CD4-positive, alpha-beta memory T cell (primary cell): ENCODE measurements at regions not wholly inside any gene's neighbourhood (a gene's known extent, or its start where the extent isn't known, plus 50 kb on each side); places are given as distances from the start of the nearest gene placed in this dataset.

Experiments used
- CTCF ChIA-PET: fragments of 350-600 bp; sonication (Branson Sonifier 250); formaldehyde crosslinking; loops from one replicate; lab custom pipeline; 2021; ENCODE audit warnings: inconsistent platforms; ENCODE audit not compliant: partially characterized antibody; lab: Charles Lee
- POLR2A ChIA-PET: fragments of 350-600 bp; sonication (Branson Sonifier 250); formaldehyde crosslinking; loops from one replicate; lab custom pipeline; 2021; ENCODE audit not compliant: partially characterized antibody; lab: Charles Lee
- DNase-seq, 5 donors: peaks; one replicate each; pipeline versions ENCODE4 v3.0.0 to v3.0.0-alpha.2; 2020 to 2022; ENCODE audit warnings: mixed read lengths in 1 of 5
- H3K27ac ChIP-seq: one replicate; pipeline ENCODE4 v1.7.0; 2013; ENCODE audit warnings: low read depth, low read length
- H3K27me3 ChIP-seq: 2 replicates; pipeline ENCODE4 v1.7.0; 2013; ENCODE audit warnings: mild to moderate bottlenecking, low read length, moderate library complexity; ENCODE audit not compliant: insufficient read depth
- H3K36me3 ChIP-seq: 2 replicates; pipeline ENCODE4 v1.7.0; 2013; ENCODE audit warnings: mild to moderate bottlenecking, low read length, moderate library complexity; ENCODE audit not compliant: insufficient read depth
- H3K4me1 ChIP-seq: 2 replicates; pipeline ENCODE4 v1.7.0; 2013; ENCODE audit warnings: mild to moderate bottlenecking, low read length, moderate library complexity; ENCODE audit not compliant: insufficient read depth
- H3K4me3 ChIP-seq, 2 donors: one replicate each; pipeline ENCODE4 v1.7.0; 2013; ENCODE audit warnings: low read length in 2 of 2, mild to moderate bottlenecking in 1 of 2
- H3K9me3 ChIP-seq, 2 donors: one replicate each; pipeline ENCODE4 v1.7.0; 2013; ENCODE audit warnings: low read length in 2 of 2, control low read depth in 1 of 2; ENCODE audit not compliant: control insufficient read depth in 1 of 2
- H3K27ac Mint-ChIP-seq, 7 donors: one replicate each; pipeline ENCODE4 v1.8.0; 2020 to 2021; ENCODE audit warnings: mixed read lengths in 7 of 7, mild to moderate bottlenecking in 6 of 7, inconsistent platforms in 3 of 7, moderate library complexity in 3 of 7
- H3K27me3 Mint-ChIP-seq, 2 donors: one replicate each; pipeline ENCODE4 v1.8.0; 2020 to 2021; ENCODE audit warnings: mixed read lengths in 2 of 2
- H3K36me3 Mint-ChIP-seq, 2 donors: one replicate each; pipeline ENCODE4 v1.8.0; 2020 to 2021; ENCODE audit warnings: mixed read lengths in 2 of 2, inconsistent platforms in 1 of 2, mild to moderate bottlenecking in 1 of 2
- H3K4me1 Mint-ChIP-seq, 4 donors: one replicate each; pipeline ENCODE4 v1.8.0; 2020 to 2021; ENCODE audit warnings: mixed read lengths in 4 of 4, mild to moderate bottlenecking in 1 of 4
- H3K4me3 Mint-ChIP-seq, 8 donors: one replicate each; pipeline ENCODE4 v1.8.0; 2020 to 2021; ENCODE audit warnings: mixed read lengths in 8 of 8, mild to moderate bottlenecking in 7 of 8, moderate library complexity in 6 of 8, inconsistent platforms in 3 of 8
- H3K9me3 Mint-ChIP-seq, 8 donors: one replicate each; pipeline ENCODE4 v1.8.0; 2020 to 2021; ENCODE audit warnings: mixed read lengths in 8 of 8, mild to moderate bottlenecking in 5 of 8, inconsistent platforms in 3 of 8, moderate library complexity in 1 of 8
- intact Hi-C: fragments of 100-400 bp; cut with micrococcal nuclease; formaldehyde crosslinking; loops from one replicate; pipeline ENCODE4 v1.15.1; 2023

- Mint-ChIP-seq H3K4me1 (peaks cover 0 to 1% (median 0%) of the 10 kb centered on the region in 4 donors), H3K36me3 (no peaks in the 10 kb centered on the region), H3K9me3 (peaks cover 0 to 11% (median 2%) of the 10 kb centered on the region in 8 donors), H3K4me3 (no peak overlapping the region), H3K27ac (peak overlapping the region in 1 of 7 donors; percentile 5), H3K27me3 (no peaks in the 10 kb centered on the region)
- no peak overlapping the region for H3K27ac ChIP-seq
- H3K36me3 ChIP-seq = no peaks in the 10 kb centered on the region
- intact Hi-C loops = no loop called here
- DNase-seq = no peak
- ChIA-PET POLR2A (no interaction called here), CTCF (no interaction called here)
- H3K27me3 ChIP-seq = no peaks in the 10 kb centered on the region
- H3K4me1 ChIP-seq = no peaks in the 10 kb centered on the region
- H3K9me3 ChIP-seq = no peaks in the 10 kb centered on the region
- H3K4me3 ChIP-seq = no peak overlapping the region
Measured at GRCh38 chr5:17400724-17401469, 97.1 kb upstream of the TAF11L2 start.

GRCh38 chr5:17401470-17402288 lies 96.4 kb upstream of the TAF11L2 start:
- H3K36me3 Mint-ChIP-seq = no peaks in the 10 kb centered on the region
- Histone ChIP-seq H3K27ac (no peak overlapping the region), H3K27me3 (no peaks in the 10 kb centered on the region), H3K9me3 (no peaks in the 10 kb centered on the region), H3K4me3 (no peak overlapping the region), H3K4me1 (no peaks in the 10 kb centered on the region), H3K36me3 (no peaks in the 10 kb centered on the region)
- ChIA-PET CTCF (no interaction called here), POLR2A (no interaction called here)
- peaks cover 0 to 11% (median 2%) of the 10 kb centered on the region in 8 donors for H3K9me3 Mint-ChIP-seq
- intact Hi-C loops = no loop called here
- H3K27me3 Mint-ChIP-seq = no peaks in the 10 kb centered on the region
- peaks cover 0 to 1% (median 0%) of the 10 kb centered on the region in 4 donors for H3K4me1 Mint-ChIP-seq
- H3K4me3 Mint-ChIP-seq = no peak overlapping the region
- no peak overlapping the region for H3K27ac Mint-ChIP-seq
- no peak for DNase-seq

- no peaks in the 10 kb centered on the region for H3K27me3 Mint-ChIP-seq
- no peak for DNase-seq
- Histone ChIP-seq H3K9me3 (no peaks in the 10 kb centered on the region), H3K27ac (no peak overlapping the region), H3K27me3 (no peaks in the 10 kb centered on the region), H3K4me1 (no peaks in the 10 kb centered on the region), H3K36me3 (no peaks in the 10 kb centered on the region), H3K4me3 (no peak overlapping the region)
- no peak overlapping the region for H3K27ac Mint-ChIP-seq
- no peak overlapping the region for H3K4me3 Mint-ChIP-seq
- ChIA-PET CTCF (no interaction called here), POLR2A (no interaction called here)
- peaks cover 0 to 11% (median 2%) of the 10 kb centered on the region in 8 donors for H3K9me3 Mint-ChIP-seq
- H3K36me3 Mint-ChIP-seq = no peaks in the 10 kb centered on the region
- intact Hi-C loops = no loop called here
- H3K4me1 Mint-ChIP-seq = no peaks in the 10 kb centered on the region
Measured at GRCh38 chr5:17402289-17403121, 95.5 kb upstream of the TAF11L2 start.

GRCh38 chr5:17403695-17404490 lies 94.1 kb upstream of the TAF11L2 start:
- intact Hi-C loops = no loop called here
- Histone ChIP-seq H3K4me3 (no peak overlapping the region), H3K4me1 (no peaks in the 10 kb centered on the region), H3K9me3 (no peaks in the 10 kb centered on the region), H3K27me3 (no peaks in the 10 kb centered on the region), H3K27ac (no peak overlapping the region), H3K36me3 (no peaks in the 10 kb centered on the region)
- H3K36me3 Mint-ChIP-seq = no peaks in the 10 kb centered on the region
- no peaks in the 10 kb centered on the region for H3K4me1 Mint-ChIP-seq
- DNase-seq = no peak
- H3K4me3 Mint-ChIP-seq = no peak overlapping the region
- ChIA-PET CTCF (no interaction called here), POLR2A (no interaction called here)
- no peaks in the 10 kb centered on the region for H3K27me3 Mint-ChIP-seq
- no peak overlapping the region for H3K27ac Mint-ChIP-seq
- peaks cover 0 to 8% (median 0%) of the 10 kb centered on the region in 8 donors for H3K9me3 Mint-ChIP-seq

- H3K4me3 Mint-ChIP-seq = no peak overlapping the region
- peaks cover 0 to 9% (median under 1%) of the 10 kb centered on the region in 8 donors for H3K9me3 Mint-ChIP-seq
- H3K27me3 Mint-ChIP-seq = no peaks in the 10 kb centered on the region
- ChIA-PET POLR2A (no interaction called here), CTCF (no interaction called here)
- no peak for DNase-seq
- no peak overlapping the region for H3K27ac Mint-ChIP-seq
- H3K4me3 ChIP-seq = no peak overlapping the region
- no peaks in the 10 kb centered on the region for H3K36me3 ChIP-seq
- intact Hi-C loops = no loop called here
- H3K4me1 ChIP-seq = no peaks in the 10 kb centered on the region
- no peaks in the 10 kb centered on the region for H3K27me3 ChIP-seq
- no peak overlapping the region for H3K27ac ChIP-seq
- no peaks in the 10 kb centered on the region for H3K9me3 ChIP-seq
- H3K36me3 Mint-ChIP-seq = no peaks in the 10 kb centered on the region
- H3K4me1 Mint-ChIP-seq = no peaks in the 10 kb centered on the region
Measured at GRCh38 chr5:17405976-17406375, 92.1 kb upstream of the TAF11L2 start.

- Mint-ChIP-seq H3K36me3 (no peaks in the 10 kb centered on the region), H3K27ac (no peak overlapping the region), H3K9me3 (peaks cover 0 to 6% (median 1%) of the 10 kb centered on the region in 8 donors), H3K4me3 (no peak overlapping the region), H3K27me3 (no peaks in the 10 kb centered on the region), H3K4me1 (no peaks in the 10 kb centered on the region)
- Histone ChIP-seq H3K4me1 (no peaks in the 10 kb centered on the region), H3K36me3 (no peaks in the 10 kb centered on the region), H3K27me3 (no peaks in the 10 kb centered on the region), H3K27ac (no peak overlapping the region), H3K9me3 (no peaks in the 10 kb centered on the region), H3K4me3 (no peak overlapping the region)
- intact Hi-C loops = no loop called here
- ChIA-PET POLR2A (no interaction called here), CTCF (no interaction called here)
- no peak for DNase-seq
Measured at GRCh38 chr5:17406423-17406838, 91.6 kb upstream of the TAF11L2 start.
